BE2C (cell line): ENCODE measurements at regions not wholly inside any gene's neighbourhood (a gene's known extent, or its start where the extent isn't known, plus 50 kb on each side); places are given as distances from the start of the nearest gene placed in this dataset.

Experiments
- DNase-seq: peaks from one replicate; pipeline ENCODE4 v3.0.0-alpha.2; 2020
- H3K27me3 ChIP-seq: fragments of 250-450 bp; sonication (Bioruptor Pico); 2 replicates; pipeline ENCODE4 v1.5.1; 2020; ENCODE audit warnings: mild to moderate bottlenecking
- H3K36me3 ChIP-seq: fragments of 250-450 bp; sonication (Bioruptor Pico); 2 replicates; pipeline ENCODE4 v1.5.1; 2020; ENCODE audit warnings: mild to moderate bottlenecking
- H3K4me1 ChIP-seq: fragments of 250-450 bp; sonication (Bioruptor Pico); 2 replicates; pipeline ENCODE4 v1.5.1; 2020
- H3K4me3 ChIP-seq: 2 replicates; pipeline ENCODE4 v1.5.1; 2011; ENCODE audit warnings: low read depth, low read length
- H3K9me3 ChIP-seq: fragments of 250-450 bp; sonication (Bioruptor Pico); 2 replicates; pipeline ENCODE4 v1.5.1; 2020
- CTCF ChIP-seq: IDR thresholded peaks from 2 replicates; pipeline ENCODE4 v1.5.1; 2012; ENCODE audit warnings: mild to moderate bottlenecking, low read depth, low read length

- Histone ChIP-seq H3K27me3 (no peaks in the 10 kb centered on the region), H3K4me3 (no peak overlapping the region)
These were observed 77.6 kb downstream of the TMEM18 start for GRCh38 chr2:599601-600000.

GRCh38 chr2:598058-598802 is 79.0 kb downstream of the TMEM18 start:
- Histone ChIP-seq H3K9me3 (no peaks in the 10 kb centered on the region), H3K4me1 (peaks cover 5% of the 10 kb centered on the region), H3K36me3 (no peaks in the 10 kb centered on the region), H3K4me3 (no peak overlapping the region), H3K27me3 (no peaks in the 10 kb centered on the region)
- DNase-seq, result no peak
- TF ChIP-seq CTCF, result no peak

More at GRCh38 chr2:599601-600000, 77.6 kb downstream of the TMEM18 start:
- TF ChIP-seq CTCF, result no peak
- H3K36me3 ChIP-seq, result no peaks in the 10 kb centered on the region
- no peak for DNase-seq
- peaks cover 5% of the 10 kb centered on the region for H3K4me1 ChIP-seq
- H3K9me3 ChIP-seq, result no peaks in the 10 kb centered on the region

GRCh38 chr2:595831-596592 is 81.2 kb downstream of the TMEM18 start:
- DNase-seq, result peak; percentile 41
- Histone ChIP-seq H3K4me3 (no peak overlapping the region), H3K36me3 (no peaks in the 10 kb centered on the region), H3K4me1 (peaks cover 5% of the 10 kb centered on the region), H3K9me3 (no peaks in the 10 kb centered on the region), H3K27me3 (no peaks in the 10 kb centered on the region)
- no peak for TF ChIP-seq CTCF

- no peak for TF ChIP-seq CTCF
- no peaks in the 10 kb centered on the region for H3K9me3 ChIP-seq
- H3K4me1 ChIP-seq, result peaks cover 5% of the 10 kb centered on the region
- DNase-seq, result no peak
- no peaks in the 10 kb centered on the region for H3K36me3 ChIP-seq
- no peak overlapping the region for H3K4me3 ChIP-seq
- no peaks in the 10 kb centered on the region for H3K27me3 ChIP-seq
These were observed 81.9 kb downstream of the TMEM18 start for GRCh38 chr2:595141-595815.

- no peaks in the 10 kb centered on the region for H3K27me3 ChIP-seq
- no peaks in the 10 kb centered on the region for H3K9me3 ChIP-seq
- no peak for DNase-seq
- peaks cover 5% of the 10 kb centered on the region for H3K4me1 ChIP-seq
- no peak for TF ChIP-seq CTCF
- H3K36me3 ChIP-seq, result no peaks in the 10 kb centered on the region
- no peak overlapping the region for H3K4me3 ChIP-seq
These were observed 82.8 kb downstream of the TMEM18 start for GRCh38 chr2:594297-594949.
